GM18873 (cell line): ENCODE measurements at regions not wholly inside any gene's neighbourhood (a gene's known extent, or its start where the extent isn't known, plus 50 kb on each side); places are given as distances from the start of the nearest gene placed in this dataset.
"Not testable (repeated sequence)": the region's sequence is repeated elsewhere in the genome, so short reads cannot be mapped to it uniquely, and the experiment has no call there.

ENCODE experiments used
- ATAC-seq: cut with Tn5 transposase; IDR thresholded peaks from one replicate; pipeline ENCODE4 v1.9.1; 2021; ENCODE audit warnings: mild to moderate bottlenecking, moderate library complexity, moderate number of reproducible peaks; ENCODE audit not compliant: unreplicated experiment, low FRiP score

GRCh38 chr21:35179990-35180540 lies 131.0 kb upstream of the RUNX1 start:
- ATAC-seq = no peak

DNA sequence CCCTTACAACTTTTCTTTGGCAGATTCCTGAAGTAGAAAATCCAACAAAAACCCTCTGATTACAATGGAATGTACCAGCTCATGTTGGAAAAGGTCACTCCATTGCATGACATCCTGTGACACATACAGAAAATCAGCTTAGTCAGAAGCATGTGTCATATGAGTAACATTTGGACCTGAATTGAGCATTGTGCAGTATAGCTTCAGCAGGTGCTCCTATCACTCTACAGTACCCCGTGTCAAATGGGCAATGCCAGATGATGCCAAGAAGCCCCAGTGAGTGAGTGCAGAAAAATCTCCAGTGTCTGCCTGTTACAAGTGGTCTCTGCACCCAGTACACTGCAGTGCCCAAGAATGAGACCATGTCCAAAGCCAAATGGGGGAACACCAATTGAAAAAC lies 129.7 kb upstream of the RUNX1 start:
- ATAC-seq = no peak

GRCh38 chr21:35178098-35178497 lies 129.0 kb upstream of the RUNX1 start:
- ATAC-seq = no peak

GRCh38 chr21:35172231-35172630 lies 123.1 kb upstream of the RUNX1 start:
- ATAC-seq = no peak

DNA sequence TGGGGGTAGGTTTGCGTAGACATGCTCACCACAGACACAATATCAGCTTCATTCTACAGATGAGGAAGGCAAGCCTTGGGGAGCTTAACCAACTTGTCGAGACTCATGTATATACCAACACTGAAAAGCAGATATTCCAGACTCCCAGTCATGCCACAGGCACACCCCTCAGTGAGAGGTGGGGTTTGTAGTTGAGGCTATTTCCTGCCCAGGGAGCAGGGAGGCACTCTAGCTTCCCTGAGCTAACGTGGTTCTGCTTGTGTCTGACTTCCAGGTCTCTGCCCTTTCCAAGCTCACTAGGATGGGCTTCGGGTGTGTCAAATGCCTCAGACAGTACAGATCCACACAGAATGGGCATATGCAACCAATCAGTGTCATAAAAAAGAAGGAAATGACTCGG lies 122.3 kb upstream of the RUNX1 start:
- no peak for ATAC-seq

GRCh38 chr21:35170818-35171217 lies 121.7 kb upstream of the RUNX1 start:
- no peak for ATAC-seq

DNA sequence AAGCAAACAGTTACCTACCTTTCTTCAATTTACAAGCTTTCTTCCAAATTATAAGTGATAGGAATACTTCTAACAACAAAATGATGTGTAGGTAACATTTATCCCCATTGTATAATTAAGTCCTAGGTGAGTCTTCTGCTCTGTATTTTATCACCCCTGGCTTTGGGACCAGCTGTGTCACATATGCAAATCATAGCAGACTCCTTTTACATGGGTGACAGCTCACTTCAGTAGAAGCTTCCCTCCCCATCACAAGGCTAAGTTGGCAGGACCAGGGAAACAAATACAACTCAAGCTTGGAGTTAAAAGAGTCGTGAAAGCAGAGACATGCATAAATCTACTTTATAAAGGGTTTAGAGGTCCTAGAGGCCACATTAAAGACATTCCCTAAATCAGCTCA lies 121.1 kb upstream of the RUNX1 start:
- ATAC-seq = no peak

GRCh38 chr21:35169574-35169973 lies 120.5 kb upstream of the RUNX1 start:
- ATAC-seq = no peak

DNA sequence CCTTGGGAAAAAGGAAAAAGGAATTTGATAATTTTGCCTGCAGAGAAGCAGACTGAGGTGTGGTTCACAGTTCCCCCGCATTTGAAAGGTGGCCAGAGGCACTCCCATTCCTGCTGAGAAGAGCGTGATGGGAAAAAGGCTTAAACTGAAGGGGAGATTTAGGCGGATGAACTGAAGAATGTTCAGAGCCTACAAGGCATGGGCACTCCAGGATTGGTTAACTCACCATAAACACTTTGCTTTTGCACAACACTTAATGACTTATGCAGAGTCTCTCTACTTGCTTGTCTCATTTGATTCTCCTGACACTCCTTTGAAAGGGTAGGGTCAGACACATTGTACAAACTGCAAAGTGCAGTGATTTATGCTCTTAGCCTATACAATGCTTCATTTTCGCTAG lies 119.6 kb upstream of the RUNX1 start:
- ATAC-seq = no peak

- no peak for ATAC-seq
These were observed 115.9 kb upstream of the RUNX1 start for GRCh38 chr21:35164971-35165483.

GRCh38 chr21:35164380-35164779 lies 115.3 kb upstream of the RUNX1 start:
- ATAC-seq = no peak

GRCh38 chr21:35163411-35163810 lies 114.3 kb upstream of the RUNX1 start:
- ATAC-seq = no peak

DNA sequence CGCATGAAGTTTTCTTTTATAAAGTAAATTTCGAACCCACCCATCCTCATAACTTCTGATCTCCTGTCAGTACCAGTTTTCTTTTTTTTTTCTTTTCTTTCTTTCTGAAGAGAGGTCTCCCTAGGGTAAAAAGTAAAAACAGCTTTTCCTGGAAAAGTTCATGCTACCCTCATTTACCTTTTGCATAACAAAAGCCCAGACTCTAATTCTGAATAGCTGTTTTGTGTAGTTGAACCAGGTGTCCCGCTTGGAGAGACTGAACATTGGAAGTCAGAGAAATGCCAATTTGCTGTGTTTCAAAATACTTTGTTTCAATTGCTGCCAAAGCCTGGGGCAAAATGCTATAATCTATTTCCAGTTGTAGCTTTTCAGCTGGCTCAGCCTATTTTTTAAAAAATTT lies 113.7 kb upstream of the RUNX1 start:
- no peak for ATAC-seq

DNA sequence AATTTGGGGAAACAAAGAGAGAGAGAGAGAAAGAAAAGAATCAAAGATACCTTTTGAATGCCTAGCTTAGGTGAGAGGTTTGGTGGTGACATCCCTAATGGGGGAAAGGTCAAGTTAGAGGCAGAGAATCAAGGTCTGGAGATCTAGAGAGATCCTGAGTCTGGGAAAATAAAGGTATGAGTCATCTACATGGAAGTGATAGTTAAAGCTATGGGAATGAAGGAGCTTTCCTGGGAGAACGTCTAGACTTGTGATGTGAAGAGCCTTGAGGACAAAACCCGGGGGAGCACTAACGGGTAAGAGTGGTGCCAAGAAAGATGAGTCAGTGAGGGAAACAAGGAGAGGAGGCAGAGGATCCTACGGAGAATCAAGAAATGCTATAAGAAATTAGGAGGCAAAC lies 110.8 kb upstream of the RUNX1 start:
- ATAC-seq = no peak

DNA sequence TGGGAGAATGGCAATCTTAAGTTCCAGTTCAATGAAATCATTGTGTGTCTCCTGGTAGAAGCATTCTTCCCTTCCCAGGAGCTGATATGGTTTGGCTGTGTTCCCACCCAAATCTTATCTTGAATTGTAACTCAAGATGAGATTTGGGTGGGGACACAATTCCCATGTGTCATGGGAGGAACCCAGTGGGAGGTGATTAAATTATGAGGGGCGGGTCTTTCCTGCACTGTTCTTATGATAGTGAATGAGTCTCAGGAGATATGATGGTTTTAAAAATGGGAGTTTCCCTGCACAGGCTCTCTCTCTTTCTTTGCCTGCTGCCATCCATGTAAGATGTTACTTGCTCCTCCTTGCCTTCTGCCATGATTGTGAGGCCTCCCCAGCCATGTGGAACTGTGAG lies 108.3 kb upstream of the RUNX1 start:
- not testable (repeated sequence) for ATAC-seq

- ATAC-seq = no peak
These were observed 107.5 kb upstream of the RUNX1 start for GRCh38 chr21:35156293-35157278.

DNA sequence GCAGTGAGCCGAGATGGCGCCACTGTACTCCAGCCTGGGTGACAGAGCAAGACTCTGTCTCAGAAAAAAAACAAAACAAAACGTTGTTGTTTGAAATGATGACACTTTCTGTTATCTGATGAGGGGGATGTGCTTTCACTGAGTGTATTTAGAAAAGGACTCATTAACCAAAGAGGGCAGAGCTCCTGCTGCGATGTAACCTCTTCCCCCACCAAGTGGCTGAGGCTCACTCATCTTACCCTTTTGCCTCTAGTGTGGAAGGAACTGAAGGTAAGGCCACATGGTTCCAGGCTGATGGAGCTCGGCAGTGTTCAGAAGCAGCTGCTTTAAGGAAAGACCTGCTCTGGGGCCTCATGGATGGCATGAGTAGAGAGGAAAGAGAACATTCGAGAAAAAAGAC lies 105.7 kb upstream of the RUNX1 start:
- no peak for ATAC-seq

GRCh38 chr21:35153671-35154070 lies 104.6 kb upstream of the RUNX1 start:
- no peak for ATAC-seq

DNA sequence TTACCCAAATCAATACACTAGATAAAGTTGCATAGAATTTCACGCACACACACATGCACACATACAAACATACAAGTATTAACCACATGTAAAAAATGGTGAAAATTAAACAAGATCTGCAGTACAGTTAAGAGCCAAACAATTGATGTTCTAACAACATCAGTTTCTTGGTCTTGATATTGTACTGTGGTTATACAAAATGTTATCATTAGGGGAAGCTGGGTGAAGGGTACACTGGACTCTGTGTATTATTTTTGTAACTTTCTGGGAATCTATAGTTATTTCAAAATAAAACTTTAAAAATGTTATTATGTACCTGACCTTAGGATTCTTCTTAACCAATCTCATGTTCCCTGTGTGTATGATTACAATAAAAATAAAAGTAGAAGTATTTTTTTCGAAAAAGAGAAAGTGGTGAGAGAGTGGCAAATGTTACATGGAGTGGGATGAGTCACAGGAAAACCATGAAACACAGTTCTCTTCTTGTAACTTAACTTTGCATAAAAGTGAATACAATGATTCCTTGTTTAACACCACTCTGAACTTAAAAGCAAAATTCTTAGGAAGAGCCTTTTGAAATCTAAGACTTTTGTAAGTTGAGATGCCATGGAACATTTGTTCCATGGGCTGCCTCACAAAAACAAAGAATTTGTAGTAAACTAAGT lies 101.6 kb upstream of the RUNX1 start:
- no peak for ATAC-seq

- ATAC-seq = no peak
These were observed 100.6 kb upstream of the RUNX1 start for GRCh38 chr21:35149698-35150097.

DNA sequence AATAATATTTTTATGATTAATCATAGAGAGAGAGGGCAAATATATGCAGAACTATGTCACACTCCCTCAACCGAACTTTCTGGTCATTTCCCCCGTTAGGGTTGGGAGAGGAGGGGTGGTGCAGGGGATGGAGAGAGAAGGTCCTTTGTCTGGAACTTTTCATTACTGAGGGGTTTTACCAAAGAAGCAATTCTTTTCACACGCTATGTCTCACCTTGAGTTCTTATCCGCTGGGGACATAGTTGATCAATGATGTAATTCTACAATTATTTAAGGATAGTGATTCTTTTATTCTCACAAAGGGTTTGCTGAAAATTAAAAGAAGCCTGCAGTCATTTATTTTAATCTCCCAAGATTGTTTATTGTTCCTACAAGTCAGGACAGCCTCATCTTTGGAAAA lies 98.3 kb upstream of the RUNX1 start:
- no peak for ATAC-seq
